Esophagus squamous epithelium (tissue), 4 donors: ENCODE measurements at regions not wholly inside any gene's neighbourhood (a gene's known extent, or its start where the extent isn't known, plus 50 kb on each side); places are given as distances from the start of the nearest gene placed in this dataset.

Experiments used
- POLR2A ChIP-seq, 4 donors: fragments of 450-650 bp; IDR thresholded peaks; one replicate each; pipeline ENCODE4 v1.6.1; 2017; ENCODE audit warnings: antibody characterized with exemption in 4 of 4, mild to moderate bottlenecking in 4 of 4, moderate library complexity in 3 of 4
- TF ChIP-seq, protein P1 (sequence below), 6 experiments: fragments of 450-650 bp in 4 of 6; fragments of 200-600 bp in 2 of 6; sonication (generic) in 2 of 6; IDR thresholded peaks; one replicate each; pipeline ENCODE4 v1.5.1; 2016 to 2019; ENCODE audit warnings: antibody characterized with exemption in 6 of 6, mild to moderate bottlenecking in 4 of 6, moderate library complexity in 4 of 6

DNA sequence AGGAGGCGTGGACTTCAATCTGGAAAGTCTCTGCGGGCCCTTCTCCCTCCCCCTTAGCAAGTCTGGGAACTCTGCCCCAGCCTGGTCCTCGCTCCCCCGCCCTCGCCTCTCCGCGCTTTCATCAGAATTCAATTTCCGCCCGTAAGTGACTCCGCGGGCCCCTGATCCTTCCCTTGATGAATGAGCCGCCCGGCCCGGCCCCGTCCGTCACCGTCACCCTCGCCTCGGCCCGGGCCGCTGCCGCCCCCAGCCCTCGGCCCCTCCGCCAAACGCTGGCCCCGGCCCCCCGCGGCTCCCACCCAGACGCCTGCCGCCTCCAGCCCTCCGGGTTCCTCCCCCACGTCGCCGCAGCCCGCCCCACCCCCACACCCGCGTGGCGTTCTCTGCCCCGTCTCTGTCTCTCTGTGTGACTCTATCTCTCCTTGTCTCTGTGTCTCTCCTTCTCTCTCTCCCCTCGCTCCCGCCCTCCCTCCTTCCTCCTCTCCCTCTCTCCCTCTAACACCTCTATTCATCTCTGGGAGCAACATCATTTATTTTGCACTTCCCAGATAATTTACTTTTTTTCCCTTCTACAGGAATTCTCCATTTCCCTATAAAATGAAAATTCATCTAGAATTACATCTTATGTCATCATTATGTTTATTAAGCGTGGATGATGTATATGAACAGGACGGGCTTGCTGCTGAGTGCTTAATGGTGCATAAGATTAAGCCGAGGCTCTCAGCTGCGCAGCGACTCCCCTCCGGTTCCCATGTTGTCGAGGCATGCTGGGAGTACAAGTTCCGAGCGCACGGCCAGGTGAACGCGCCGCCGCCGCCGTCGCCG, 91.2 kb upstream of the PAX2 start:
- TF ChIP-seq, protein P1, sequence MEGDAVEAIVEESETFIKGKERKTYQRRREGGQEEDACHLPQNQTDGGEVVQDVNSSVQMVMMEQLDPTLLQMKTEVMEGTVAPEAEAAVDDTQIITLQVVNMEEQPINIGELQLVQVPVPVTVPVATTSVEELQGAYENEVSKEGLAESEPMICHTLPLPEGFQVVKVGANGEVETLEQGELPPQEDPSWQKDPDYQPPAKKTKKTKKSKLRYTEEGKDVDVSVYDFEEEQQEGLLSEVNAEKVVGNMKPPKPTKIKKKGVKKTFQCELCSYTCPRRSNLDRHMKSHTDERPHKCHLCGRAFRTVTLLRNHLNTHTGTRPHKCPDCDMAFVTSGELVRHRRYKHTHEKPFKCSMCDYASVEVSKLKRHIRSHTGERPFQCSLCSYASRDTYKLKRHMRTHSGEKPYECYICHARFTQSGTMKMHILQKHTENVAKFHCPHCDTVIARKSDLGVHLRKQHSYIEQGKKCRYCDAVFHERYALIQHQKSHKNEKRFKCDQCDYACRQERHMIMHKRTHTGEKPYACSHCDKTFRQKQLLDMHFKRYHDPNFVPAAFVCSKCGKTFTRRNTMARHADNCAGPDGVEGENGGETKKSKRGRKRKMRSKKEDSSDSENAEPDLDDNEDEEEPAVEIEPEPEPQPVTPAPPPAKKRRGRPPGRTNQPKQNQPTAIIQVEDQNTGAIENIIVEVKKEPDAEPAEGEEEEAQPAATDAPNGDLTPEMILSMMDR (IDR thresholded peaks at IDR 0.05), result no peak
- no peak for TF ChIP-seq POLR2A (IDR thresholded peaks at IDR 0.05)
